Activated CD8-positive, alpha-beta memory T cell treated with anti-CD3 and anti-CD28 coated beads for 48 hours (primary cell): ENCODE measurements at regions not wholly inside any gene's neighbourhood (a gene's known extent, or its start where the extent isn't known, plus 50 kb on each side); places are given as distances from the start of the nearest gene placed in this dataset.
"Not testable (repeated sequence)": the region's sequence is repeated elsewhere in the genome, so short reads cannot be mapped to it uniquely, and the experiment has no call there.

ENCODE experiments used
- DNase-seq, 3 experiments: peaks; one replicate each; pipeline ENCODE4 v3.0.0-alpha.2; 2020; ENCODE audit warnings: low read depth in 2 of 3, low spot score in 2 of 3

DNA sequence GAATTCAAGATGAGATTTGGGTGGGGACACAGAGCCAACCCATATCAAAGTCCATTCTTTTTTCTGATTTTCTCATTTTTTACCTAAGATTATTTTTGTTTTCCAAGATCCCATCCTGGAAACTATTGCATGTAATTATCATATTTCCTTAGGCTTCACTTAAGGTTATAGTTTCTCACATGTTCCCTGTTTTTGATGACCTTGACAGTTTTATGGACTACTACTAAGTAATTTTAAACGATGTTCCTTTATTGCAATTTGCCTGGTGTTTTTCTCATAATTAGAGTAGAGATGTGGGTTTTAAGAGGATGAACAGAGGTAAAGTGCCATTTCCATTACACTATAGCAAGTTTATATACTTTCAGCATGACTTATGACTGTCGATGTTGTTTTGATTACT, 795.1 kb downstream of the FAT4 start:
- no peak for DNase-seq

DNA sequence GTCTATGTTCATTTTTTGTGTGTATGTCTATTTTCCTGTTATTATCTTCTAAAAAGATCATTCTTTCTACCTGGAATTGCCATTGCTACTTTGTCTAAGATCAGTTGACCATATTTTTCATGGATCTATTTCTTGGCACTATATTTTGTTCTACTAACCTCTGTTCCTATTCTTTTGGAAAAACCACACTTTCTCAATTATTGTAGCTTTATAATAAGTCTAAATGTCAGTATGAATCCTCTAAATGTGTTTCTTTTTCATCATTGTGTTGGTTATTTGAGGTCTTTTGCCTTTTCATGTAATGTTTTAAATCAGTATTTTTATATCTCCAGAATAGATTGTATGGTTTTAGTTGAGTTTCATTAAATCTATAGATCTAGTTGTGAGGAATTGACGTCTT, 798.3 kb downstream of the FAT4 start:
- no peak for DNase-seq

DNA sequence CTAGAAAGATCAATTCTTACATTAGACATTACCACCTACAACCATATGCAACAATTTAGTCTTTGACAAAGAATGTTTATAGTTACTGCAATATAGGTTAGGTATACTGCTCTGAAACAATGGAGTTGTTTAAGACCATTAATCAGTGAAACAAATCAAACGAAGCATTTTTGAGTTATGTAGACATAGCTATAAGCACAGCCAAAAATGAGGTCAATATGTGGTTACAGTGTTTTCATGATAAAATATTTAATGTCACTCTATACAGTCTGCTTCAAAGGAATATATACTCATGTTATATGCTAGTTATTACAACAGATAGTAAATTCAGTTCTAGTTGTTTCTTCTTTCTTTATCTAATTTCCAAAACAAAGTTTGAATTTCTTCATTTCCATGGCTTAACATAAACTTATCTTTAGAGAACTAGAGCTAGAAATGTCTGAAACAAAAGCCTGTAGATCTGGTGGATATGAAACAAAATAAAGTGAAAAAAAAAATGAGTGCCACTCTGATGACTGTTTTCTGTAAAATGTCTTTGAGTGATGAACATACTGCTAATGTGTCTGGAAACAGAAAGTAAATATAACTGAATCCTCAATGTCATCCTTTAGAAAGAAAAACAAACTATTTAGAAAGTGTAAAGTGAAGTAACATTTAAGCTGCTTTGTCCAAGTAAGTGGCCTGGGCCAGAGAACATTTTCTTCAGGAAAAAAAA, 809.0 kb downstream of the FAT4 start:
- no peak for DNase-seq

DNA sequence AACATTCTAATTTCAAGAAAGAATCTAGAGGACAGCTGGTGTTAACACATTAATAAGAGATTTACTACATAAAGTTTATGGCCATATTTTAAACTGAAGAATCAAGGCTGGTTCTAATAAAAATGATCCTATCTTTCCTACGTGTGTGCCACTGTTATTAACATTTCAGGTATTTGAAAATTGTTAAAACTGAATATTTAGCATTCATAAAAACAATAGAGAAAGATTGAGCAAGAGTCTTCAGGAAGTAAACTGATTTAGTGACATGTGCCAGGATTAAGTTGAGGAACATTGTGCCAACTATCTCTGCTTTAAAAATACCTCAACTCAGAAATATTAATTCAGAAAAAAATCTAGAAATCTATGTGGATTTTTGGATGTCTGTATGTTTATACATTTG, 810.1 kb downstream of the FAT4 start:
- DNase-seq = no peak

DNA sequence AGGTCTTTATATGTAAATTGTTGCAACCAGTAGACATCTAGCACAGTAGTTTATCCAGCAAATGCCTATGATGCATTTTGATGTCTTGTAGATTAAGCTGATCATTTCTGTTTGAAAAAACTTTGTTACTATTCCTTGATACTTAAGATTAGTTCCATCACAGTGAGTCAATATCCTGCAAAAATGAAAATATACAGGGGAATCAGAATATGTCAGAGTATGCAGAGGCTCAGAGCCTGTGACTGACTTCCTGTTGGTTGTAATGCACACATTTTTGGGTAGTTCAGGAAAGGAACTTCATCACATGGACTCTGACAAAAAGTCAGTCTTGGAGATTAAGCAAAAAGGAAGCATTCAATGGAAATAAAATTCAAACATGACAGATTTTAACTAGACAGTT, 815.5 kb downstream of the FAT4 start:
- DNase-seq = no peak

DNA sequence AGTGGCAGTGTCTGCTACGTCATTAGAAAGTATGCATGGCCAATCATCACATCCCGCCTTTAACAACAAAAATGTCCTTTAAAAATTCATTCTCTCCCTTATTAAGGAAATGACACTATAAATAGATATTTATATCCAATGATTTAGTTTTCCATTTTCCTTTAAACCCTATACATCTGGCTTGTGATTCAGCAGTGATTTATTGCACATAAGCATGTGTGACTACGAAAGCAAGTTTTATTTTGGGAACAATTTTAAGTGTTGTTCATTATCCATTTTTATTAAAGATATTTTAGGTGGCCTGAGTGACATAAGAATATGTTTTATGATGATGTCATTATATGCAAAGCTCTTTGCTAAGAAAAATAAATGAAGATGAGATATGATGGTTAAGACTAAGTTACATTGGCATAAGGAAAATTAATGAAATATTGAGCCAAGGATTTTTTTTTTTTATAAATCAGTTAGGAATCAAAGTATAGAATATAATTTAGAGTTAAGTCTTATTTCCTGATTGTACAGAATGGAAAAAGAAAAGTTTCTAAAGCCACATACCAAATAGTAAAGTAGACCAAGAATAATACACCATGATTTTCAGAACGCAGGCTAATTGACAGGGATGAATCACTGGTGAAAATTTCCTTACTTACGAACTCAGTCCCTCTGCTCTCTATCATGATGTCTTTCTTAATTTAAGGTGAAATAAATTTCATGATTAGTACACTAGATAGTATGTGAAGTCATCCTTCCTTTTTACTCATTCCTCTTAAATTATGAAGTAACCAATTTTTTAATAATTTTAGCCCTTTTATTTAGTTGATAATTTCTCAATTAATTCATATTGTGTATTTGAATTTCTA, 822.4 kb downstream of the FAT4 start:
- no peak for DNase-seq

DNA sequence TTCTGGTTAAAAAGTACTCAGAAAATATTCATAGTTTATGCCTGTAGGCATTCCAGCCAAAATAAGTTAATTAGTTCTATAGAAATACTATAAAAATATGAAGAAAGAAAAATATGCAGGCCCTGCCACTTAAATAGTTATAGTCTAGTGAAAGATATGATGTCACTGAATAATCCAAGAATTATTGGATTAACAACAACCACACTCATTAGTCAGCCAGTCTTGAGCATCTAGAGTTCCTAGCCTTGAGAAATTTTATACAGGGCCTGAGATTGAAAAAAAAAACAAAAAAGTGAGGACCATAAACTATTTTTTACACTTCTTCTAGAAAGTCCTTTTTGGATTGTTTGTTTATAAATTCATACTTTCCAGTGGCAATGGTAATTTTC, 823.0 kb downstream of the FAT4 start:
- no peak for DNase-seq

DNA sequence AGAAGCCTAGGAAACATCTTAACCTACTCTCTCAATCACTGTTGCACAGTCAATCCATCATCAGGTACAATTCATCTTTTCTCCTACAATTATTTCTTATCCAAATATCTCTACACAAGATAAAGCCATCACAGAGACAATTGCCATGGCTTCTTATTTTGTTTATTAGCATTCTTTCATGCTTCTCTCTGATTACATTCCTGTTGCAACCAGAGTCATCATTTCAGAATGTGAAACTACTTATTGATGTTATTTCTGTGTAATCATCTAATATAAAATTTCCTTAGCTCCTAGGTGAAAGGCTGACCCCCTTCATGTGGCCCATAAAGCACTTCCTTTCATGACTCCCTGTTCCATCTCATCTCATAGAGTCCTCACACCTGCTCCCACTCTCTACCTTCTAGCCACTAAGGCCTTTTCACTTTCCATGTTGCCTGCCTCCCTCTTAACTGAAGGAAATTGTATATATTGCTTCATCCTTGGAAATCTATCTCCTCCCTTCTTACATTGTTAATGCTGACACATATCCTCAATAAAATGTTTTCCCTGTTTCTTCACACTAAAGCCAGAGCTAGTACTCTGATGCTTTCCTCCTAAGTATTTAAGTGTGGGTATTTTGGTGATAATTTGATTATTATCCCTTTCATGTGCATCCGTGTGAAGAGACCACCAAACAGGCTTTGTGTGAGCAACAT, 829.9 kb downstream of the FAT4 start:
- no peak for DNase-seq

DNA sequence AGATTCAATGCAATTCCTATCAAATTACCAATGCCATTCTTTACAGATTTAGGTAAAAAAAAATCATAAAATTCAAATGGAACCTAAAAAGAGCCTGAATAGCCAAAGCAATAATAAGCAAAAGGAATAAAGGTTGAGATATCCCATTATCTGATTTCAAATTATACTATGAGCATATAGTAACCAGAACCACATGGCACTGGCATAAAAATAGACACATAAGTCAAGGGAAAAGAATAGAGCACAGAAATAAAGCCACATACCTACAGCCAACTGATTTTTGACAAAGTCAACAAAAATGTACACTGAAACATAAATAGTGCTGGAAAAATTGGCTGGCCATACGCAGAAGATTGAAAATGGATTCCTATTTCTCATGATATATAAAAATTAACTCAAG, 853.7 kb downstream of the FAT4 start:
- DNase-seq = no peak

DNA sequence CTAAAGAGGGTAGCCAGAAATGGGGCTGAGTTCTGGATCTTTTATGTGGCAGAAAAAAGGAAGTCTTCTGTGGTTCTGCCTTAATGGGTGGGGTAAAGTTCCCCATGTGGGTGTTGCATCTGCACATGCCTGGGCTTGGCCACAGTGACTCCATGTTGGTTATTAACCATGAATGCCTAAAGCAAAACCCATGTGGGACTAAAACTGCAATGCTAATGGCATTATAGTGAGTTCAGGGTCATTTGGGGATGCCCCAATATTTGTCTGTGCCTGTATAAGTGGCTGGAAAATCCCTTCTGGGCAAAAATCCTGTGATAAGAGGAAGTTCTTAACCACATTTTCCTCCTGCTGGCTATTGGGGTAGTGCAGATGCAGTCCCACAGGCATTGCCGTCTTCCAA, 857.4 kb downstream of the FAT4 start:
- no peak for DNase-seq

DNA sequence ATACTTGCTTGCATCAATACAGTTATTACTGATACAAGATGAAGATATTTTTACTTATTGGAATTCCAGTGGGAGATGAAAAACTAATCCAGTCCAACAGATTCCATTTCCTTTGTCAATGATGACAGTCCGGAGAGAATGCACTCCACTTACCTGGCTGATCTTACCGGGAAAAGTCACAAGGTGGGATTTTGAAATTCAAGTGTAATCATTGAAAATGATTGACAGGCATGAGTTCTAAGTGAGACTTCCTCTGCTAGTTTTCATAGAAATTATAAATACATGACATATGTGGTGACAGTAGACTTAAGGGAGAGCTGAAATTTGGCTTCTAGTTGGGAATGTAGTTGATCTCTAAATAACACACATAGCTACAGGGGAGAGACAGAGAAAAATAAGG, 859.9 kb downstream of the FAT4 start:
- no peak for DNase-seq

DNA sequence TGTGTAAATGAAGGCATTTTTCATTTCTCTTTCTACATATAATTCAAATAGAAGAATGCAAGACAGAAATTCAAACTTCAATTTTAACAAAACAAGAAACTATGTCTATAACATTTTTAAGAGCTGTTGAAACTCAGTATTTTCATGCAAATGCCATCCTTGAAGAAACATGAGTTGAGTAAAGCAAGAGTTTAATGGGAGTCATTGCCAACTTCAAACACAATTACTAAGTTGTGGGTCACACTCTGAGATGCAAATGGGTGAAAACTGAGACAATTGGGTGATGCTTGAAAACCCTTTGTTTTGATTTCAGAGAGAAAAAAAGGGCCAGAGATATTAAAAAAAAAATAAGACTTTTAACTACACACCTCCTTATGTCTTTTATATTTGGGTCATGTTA, 865.9 kb downstream of the FAT4 start:
- DNase-seq = no peak

DNA sequence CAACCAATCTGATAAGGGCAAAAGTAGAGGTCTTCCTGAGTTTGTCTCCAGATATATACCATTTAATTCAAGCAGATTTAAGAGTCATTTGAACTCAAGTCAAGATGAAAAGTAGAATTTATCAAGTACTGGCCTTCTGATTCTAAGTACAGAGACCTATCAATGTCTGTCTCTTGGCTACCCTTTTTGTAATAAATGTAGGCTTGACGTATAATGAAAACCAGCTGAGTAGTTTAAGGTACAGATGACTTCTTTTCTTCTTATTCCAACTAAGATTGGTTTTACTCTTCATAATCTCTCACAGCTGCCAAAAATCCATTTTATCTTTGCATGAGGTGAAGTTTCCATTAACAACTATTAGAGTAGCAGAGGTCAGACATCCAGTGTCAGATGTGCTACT, 867.6 kb downstream of the FAT4 start:
- no peak for DNase-seq

DNA sequence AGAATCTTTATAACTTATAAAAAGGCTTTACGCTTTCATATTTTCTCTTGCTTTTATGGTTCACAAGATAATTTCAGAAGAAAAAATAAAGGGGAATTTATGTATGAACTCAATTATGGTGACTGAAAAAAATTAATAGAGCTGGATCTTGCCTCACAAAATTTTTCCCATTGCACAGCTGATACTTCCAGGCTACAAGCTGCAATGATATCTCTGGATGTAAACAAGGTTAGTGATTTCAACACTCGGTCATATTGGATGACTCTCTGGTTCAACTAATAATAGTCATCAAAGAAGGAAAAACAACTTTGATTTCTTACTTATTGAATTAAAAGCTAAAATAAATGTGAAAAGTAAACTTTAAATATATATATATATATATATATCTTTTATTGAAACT, 868.0 kb downstream of the FAT4 start:
- DNase-seq = no peak

DNA sequence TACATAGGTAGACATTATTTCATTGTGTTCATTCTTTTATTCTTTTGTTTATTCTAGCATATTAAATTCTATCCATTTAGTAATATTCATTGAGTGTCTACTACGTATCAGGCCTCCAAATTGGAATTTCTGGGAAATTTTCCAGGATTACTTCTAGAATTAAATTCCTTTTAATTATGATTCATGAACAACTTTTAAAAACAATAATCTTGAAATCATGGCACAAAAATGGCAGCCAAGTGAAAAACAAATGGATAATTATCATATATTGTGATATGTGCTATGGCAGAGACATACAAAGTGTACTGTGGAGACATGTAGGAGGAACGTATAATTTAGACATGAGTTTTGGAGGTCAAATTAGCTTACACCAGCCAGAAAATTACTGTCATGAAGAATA, 868.5 kb downstream of the FAT4 start:
- DNase-seq = no peak

DNA sequence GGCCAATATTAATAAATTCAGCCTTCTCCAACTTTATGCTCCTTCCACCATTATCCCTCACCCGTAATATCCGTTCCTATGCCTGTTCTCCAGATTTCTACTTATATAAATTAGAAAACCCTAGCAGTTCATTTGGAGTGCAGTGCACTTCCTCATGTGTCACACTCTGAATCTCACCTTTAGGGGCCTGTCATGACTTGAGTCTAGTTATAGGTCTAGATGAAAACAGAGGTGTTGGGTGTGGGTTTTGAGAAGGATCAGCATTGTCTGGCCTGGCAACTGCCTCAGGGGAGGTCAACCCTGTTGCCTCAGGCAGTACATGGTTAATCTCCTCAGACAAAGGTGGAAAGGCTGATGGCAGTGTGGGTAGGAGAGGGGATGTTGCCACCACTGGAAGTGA, 876.8 kb downstream of the FAT4 start:
- DNase-seq = no peak

DNA sequence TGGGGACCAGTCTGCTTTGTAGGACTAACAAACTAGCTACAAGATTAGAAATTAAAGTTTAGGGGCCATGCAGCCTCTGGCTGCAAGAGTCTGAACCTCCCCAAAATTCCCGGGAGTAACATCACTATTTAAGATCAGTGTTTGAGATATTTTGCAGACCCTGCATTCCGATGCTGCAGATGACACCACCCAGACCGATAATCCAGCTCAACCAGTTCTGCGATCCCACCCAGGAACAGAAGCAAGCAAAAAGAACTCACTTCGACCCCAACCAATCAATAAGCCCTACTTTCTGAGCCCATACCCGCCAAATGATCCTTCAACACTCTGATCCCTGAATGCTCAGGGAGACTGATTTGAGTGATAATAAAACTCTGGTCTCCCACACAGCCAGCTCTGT, 877.8 kb downstream of the FAT4 start:
- DNase-seq = no peak

DNA sequence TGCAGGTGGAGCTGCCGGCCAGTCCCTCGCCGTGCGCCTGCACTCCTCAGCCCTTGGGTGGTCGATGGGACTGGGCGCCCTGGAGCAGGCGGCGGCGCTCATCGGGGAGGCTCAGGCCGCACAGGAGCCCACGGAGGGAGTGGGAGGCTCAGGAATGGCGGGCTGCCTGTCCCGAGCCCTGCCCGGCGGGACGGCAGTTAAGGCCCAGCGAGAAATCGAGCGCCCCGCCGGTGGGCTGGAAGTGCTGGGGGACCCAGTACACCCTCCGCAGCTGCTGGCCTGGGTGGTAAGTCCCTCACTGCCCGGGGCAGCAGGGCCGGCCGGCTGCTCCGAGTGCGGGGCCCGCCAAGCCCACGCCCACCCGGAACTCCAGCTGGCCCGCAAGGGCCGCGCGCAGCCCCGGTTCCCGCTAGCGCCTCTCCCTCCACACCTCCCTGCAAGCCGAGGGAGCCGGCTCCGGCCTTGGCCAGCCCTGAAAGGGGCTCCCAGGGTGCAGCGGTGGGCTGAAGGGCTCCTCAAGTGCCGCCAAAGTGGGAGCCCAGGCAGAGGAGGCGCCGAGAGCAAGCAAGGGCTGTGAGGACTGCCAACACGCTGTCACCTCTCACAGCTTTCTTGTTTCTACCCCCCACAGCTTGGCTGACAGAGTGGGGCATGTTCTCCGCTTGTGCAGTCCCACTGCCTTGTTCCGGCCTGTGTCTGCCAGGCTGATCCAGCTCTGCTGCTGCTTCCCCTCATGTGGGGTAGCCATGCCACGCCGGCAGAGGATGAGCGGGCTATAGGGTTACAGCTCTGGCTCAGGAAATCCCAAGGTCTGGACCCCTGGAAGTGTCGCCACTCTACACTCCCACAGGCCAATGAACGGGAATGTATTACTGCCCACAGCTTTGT, 886.7 kb downstream of the FAT4 start:
- DNase-seq = not testable (repeated sequence)

DNA sequence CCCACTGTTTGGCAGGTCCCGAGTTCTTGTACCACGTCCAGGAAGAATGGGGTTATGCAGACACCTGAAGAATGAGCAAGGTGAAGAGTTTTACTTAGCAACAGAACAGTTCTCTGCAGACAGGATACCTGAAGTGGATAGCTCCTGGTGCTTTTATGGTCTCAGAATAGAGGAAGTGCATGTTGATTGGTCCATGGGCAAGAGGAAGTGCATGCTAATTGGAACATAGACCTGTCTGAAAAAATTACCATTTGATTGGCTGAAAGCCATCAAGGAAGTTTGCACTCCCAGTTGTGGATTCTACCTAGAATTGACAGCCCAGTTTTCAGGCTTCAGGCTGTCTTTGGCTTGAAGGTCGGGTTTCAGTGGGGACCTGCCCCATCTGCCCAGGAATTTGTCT, 887.5 kb downstream of the FAT4 start:
- no peak for DNase-seq

DNA sequence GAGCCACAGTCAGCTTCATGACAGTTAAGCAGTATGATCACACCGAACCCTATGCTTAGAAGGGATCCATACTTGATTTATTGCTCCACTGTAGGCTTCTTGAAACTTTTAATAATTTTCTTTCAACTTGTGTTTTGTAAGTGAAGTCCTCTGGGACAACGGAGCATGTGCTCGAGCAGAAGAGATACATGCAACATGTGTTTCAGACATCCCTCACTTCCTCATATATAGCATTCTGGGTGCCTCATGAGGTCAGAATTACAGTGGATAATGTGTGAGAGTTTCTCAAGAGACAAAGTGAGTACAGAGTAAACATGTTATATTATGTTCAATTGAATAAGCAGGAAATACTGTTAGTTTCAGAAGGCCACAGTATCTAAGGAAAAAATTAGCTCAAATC, 893.2 kb downstream of the FAT4 start:
- no peak for DNase-seq

DNA sequence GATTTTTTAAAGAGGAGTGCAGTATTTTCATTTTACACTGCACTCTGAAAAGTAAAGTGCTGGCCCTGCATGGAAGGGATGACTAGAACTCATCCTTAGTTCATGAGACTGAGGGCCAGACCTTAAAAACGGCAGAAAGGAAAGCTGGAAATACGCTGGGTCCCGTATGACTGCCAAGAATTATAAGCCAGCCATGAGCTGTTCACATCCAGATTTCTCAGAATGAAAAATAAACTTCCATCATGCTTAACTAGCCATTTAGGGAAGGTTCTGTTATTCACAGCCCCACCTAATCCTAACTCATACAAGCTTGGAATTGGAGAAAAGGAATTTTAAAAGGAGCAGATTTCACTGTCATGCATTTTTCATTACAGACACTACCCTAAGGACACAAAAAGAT, 894.4 kb downstream of the FAT4 start:
- DNase-seq = no peak
